ENCODE measurements at regions not wholly inside any gene's neighbourhood (a gene's known extent, or its start where the extent isn't known, plus 50 kb on each side); places are given as distances from the start of the nearest gene placed in this dataset.
A peak's percentile ranks its signal among the peaks of the same experiment; 100 is the strongest.
"Not testable (repeated sequence)": the region's sequence is repeated elsewhere in the genome, so short reads cannot be mapped to it uniquely, and the experiment has no call there.

- FAIRE-seq, result not testable (repeated sequence)
Measured at GRCh38 chrX:90848595-90848994, 586.0 kb upstream of the PABPC5 start.

- no peak for FAIRE-seq
Measured at GRCh38 chrX:90883479-90883878, 551.2 kb upstream of the PABPC5 start.

GRCh38 chrX:90914816-90915215 is 519.8 kb upstream of the PABPC5 start:
- not testable (repeated sequence) for FAIRE-seq

- peak; percentile 74 for FAIRE-seq
Measured at GRCh38 chrX:90946870-90947269, 487.8 kb upstream of the PABPC5 start.

- FAIRE-seq, result not testable (repeated sequence)
Measured at GRCh38 chrX:90995191-90995590, 439.4 kb upstream of the PABPC5 start.

- not testable (repeated sequence) for FAIRE-seq
Measured at GRCh38 chrX:91018111-91018510, 416.5 kb upstream of the PABPC5 start.

- FAIRE-seq, result no peak
Measured at GRCh38 chrX:91039777-91040176, 394.9 kb upstream of the PABPC5 start.

- no peak for FAIRE-seq
Measured at GRCh38 chrX:91066104-91066503, 368.5 kb upstream of the PABPC5 start.

- FAIRE-seq, result no peak
Measured at GRCh38 chrX:91079342-91080114, 355.1 kb upstream of the PABPC5 start.

- no peak for FAIRE-seq
Measured at GRCh38 chrX:91080822-91081221, 353.8 kb upstream of the PABPC5 start.

GRCh38 chrX:91081873-91082272 is 352.8 kb upstream of the PABPC5 start:
- FAIRE-seq, result no peak

GRCh38 chrX:91108761-91109160 is 325.9 kb upstream of the PABPC5 start:
- no peak for FAIRE-seq

GRCh38 chrX:91122151-91122694 is 312.4 kb upstream of the PABPC5 start:
- FAIRE-seq, result no peak

- FAIRE-seq, result no peak
Measured at GRCh38 chrX:91137883-91138282, 296.8 kb upstream of the PABPC5 start.

Measured in colon (tissue), 2 donors.